ENCODE measurements at regions not wholly inside any gene's neighbourhood (a gene's known extent, or its start where the extent isn't known, plus 50 kb on each side); places are given as distances from the start of the nearest gene placed in this dataset. TPM values are rescaled to one million over a fixed set of nuclear protein-coding genes. Genes with fewer than 3 reads are reported as not detected.

GRCh38 chr2:181832015-181832414 lies 59.5 kb upstream of the ITPRID2 start:
- WGBS, 2 experiments (ENCODE audit: low coverage in 1 of 2, low lambda C conversion rate in 2 of 2, missing lambda C conversion rate in 2 of 2) = 82 to 85% methylated on average over 4 of the region's 4 CpGs

GRCh38 chr2:181836583-181836982 lies 54.9 kb upstream of the ITPRID2 start:
- H3K9me2 ChIP-seq (ENCODE audit: insufficient read depth) = no peaks in the 10 kb centered on the region; the same call in 1 of the 2 replicates
- H3F3A ChIP-seq (ENCODE audit: insufficient read depth) = no peaks in the 10 kb centered on the region
- H3K36me3 ChIP-seq (ENCODE audit: low read depth) = no peaks in the 10 kb centered on the region
- no peak overlapping the region for H3K4me2 ChIP-seq (ENCODE audit: unreplicated experiment)
- H2AFZ ChIP-seq = no peak overlapping the region
- H3K4me1 ChIP-seq (ENCODE audit: insufficient read depth) = peaks cover 7% of the 10 kb centered on the region; the same call in 1 of the 2 replicates
- in situ Hi-C loops (cut with MboI) = no loop called here
- 94 to 96% methylated on average over 2 of the region's 2 CpGs for WGBS, 2 experiments (ENCODE audit: low coverage in 1 of 2, low lambda C conversion rate in 2 of 2, missing lambda C conversion rate in 2 of 2)
- H3K9ac ChIP-seq = no peak overlapping the region
- no peak overlapping the region for H3K27ac ChIP-seq
- H4K20me1 ChIP-seq (ENCODE audit: insufficient read depth) = no peaks in the 10 kb centered on the region
- DNase-seq = no peak
- no peaks in the 10 kb centered on the region for H3K27me3 ChIP-seq (replicated peaks; ENCODE audit: insufficient read depth)
- H3K79me2 ChIP-seq (ENCODE audit: insufficient read depth) = no peaks in the 10 kb centered on the region
- TF ChIP-seq EZH2 (IDR thresholded peaks at IDR 0.05; ENCODE audit: insufficient read depth, poor library complexity, severe bottlenecking) = no peak
- no peak for TF ChIP-seq EZH2phosphoT487 (IDR thresholded peaks at IDR 0.05; ENCODE audit: insufficient read depth, low read depth)
- H3K9me3 ChIP-seq (ENCODE audit: low read depth) = no peaks in the 10 kb centered on the region
- no peak overlapping the region for H3K4me3 ChIP-seq

More at GRCh38 chr2:181832015-181832414, 59.5 kb upstream of the ITPRID2 start:
- no peak for DNase-seq
- Histone ChIP-seq H3F3A (ENCODE audit: insufficient read depth) (no peaks in the 10 kb centered on the region), H3K4me2 (ENCODE audit: unreplicated experiment) (no peak overlapping the region), H3K9me3 (ENCODE audit: low read depth) (no peaks in the 10 kb centered on the region), H3K27me3 (replicated peaks; ENCODE audit: insufficient read depth) (no peaks in the 10 kb centered on the region), H3K79me2 (ENCODE audit: insufficient read depth) (no peaks in the 10 kb centered on the region), H3K27ac (no peak overlapping the region), H3K9ac (no peak overlapping the region), H2AFZ (no peak overlapping the region), H3K4me3 (no peak overlapping the region), H3K9me2 (ENCODE audit: insufficient read depth) (no peaks in the 10 kb centered on the region; the same call in 1 of the 2 replicates), H3K4me1 (ENCODE audit: insufficient read depth) (no peaks in the 10 kb centered on the region), H3K36me3 (ENCODE audit: low read depth) (no peaks in the 10 kb centered on the region), H4K20me1 (ENCODE audit: insufficient read depth) (no peaks in the 10 kb centered on the region)
- in situ Hi-C loops (cut with MboI) = no loop called here
- TF ChIP-seq EZH2 (IDR thresholded peaks at IDR 0.05; ENCODE audit: insufficient read depth, poor library complexity, severe bottlenecking) = no peak
- TF ChIP-seq EZH2phosphoT487 (IDR thresholded peaks at IDR 0.05; ENCODE audit: insufficient read depth, low read depth) = no peak

GRCh38 chr2:181837563-181837962 lies 54.0 kb upstream of the ITPRID2 start:
- Histone ChIP-seq H3F3A (ENCODE audit: insufficient read depth) (no peaks in the 10 kb centered on the region), H3K36me3 (ENCODE audit: low read depth) (no peaks in the 10 kb centered on the region), H2AFZ (no peak overlapping the region), H3K9me2 (ENCODE audit: insufficient read depth) (no peaks in the 10 kb centered on the region; the same call in 1 of the 2 replicates), H3K9me3 (ENCODE audit: low read depth) (no peaks in the 10 kb centered on the region), H3K27me3 (replicated peaks; ENCODE audit: insufficient read depth) (no peaks in the 10 kb centered on the region), H3K4me3 (no peak overlapping the region), H3K9ac (no peak overlapping the region), H3K4me1 (ENCODE audit: insufficient read depth) (peaks cover 7% of the 10 kb centered on the region; the same call in 1 of the 2 replicates), H3K27ac (no peak overlapping the region), H3K79me2 (ENCODE audit: insufficient read depth) (no peaks in the 10 kb centered on the region), H3K4me2 (ENCODE audit: unreplicated experiment) (no peak overlapping the region), H4K20me1 (ENCODE audit: insufficient read depth) (no peaks in the 10 kb centered on the region)
- no peak for DNase-seq
- no peak for TF ChIP-seq EZH2phosphoT487 (IDR thresholded peaks at IDR 0.05; ENCODE audit: insufficient read depth, low read depth)
- no peak for TF ChIP-seq EZH2 (IDR thresholded peaks at IDR 0.05; ENCODE audit: insufficient read depth, poor library complexity, severe bottlenecking)
- in situ Hi-C loops (cut with MboI) = no loop called here
- 87 to 96% methylated on average over 2 of the region's 2 CpGs for WGBS, 2 experiments (ENCODE audit: low coverage in 1 of 2, low lambda C conversion rate in 2 of 2, missing lambda C conversion rate in 2 of 2)

GRCh38 chr2:181839811-181840210 lies 51.7 kb upstream of the ITPRID2 start:
- 88 to 100% methylated on average over 1 of the region's 1 CpG for WGBS, 2 experiments (ENCODE audit: low coverage in 1 of 2, low lambda C conversion rate in 2 of 2, missing lambda C conversion rate in 2 of 2)
- Histone ChIP-seq H3K9me3 (ENCODE audit: low read depth) (no peaks in the 10 kb centered on the region), H3K27me3 (replicated peaks; ENCODE audit: insufficient read depth) (no peaks in the 10 kb centered on the region), H3K79me2 (ENCODE audit: insufficient read depth) (no peaks in the 10 kb centered on the region), H3K36me3 (ENCODE audit: low read depth) (no peaks in the 10 kb centered on the region), H3K27ac (no peak overlapping the region), H3K9ac (no peak overlapping the region), H3K4me3 (no peak overlapping the region), H3K4me1 (ENCODE audit: insufficient read depth) (peaks cover 7% of the 10 kb centered on the region; the same call in 1 of the 2 replicates), H4K20me1 (ENCODE audit: insufficient read depth) (no peaks in the 10 kb centered on the region), H2AFZ (no peak overlapping the region), H3K4me2 (ENCODE audit: unreplicated experiment) (no peak overlapping the region), H3F3A (ENCODE audit: insufficient read depth) (no peaks in the 10 kb centered on the region), H3K9me2 (ENCODE audit: insufficient read depth) (no peaks in the 10 kb centered on the region; the same call in 1 of the 2 replicates)
- DNase-seq = no peak
- TF ChIP-seq EZH2 (IDR thresholded peaks at IDR 0.05; ENCODE audit: insufficient read depth, poor library complexity, severe bottlenecking) = no peak
- TF ChIP-seq EZH2phosphoT487 (IDR thresholded peaks at IDR 0.05; ENCODE audit: insufficient read depth, low read depth) = no peak
- in situ Hi-C loops (cut with MboI) = no loop called here

GRCh38 chr2:181841079-181841478 lies 50.5 kb upstream of the ITPRID2 start:
- DNase-seq = peak; percentile 39
- Histone ChIP-seq H3K9me2 (ENCODE audit: insufficient read depth) (no peaks in the 10 kb centered on the region; the same call in 1 of the 2 replicates), H3K4me3 (no peak overlapping the region), H3K4me2 (ENCODE audit: unreplicated experiment) (peak overlapping the region; percentile 2), H3K27ac (no peak overlapping the region), H4K20me1 (ENCODE audit: insufficient read depth) (no peaks in the 10 kb centered on the region), H3K9me3 (ENCODE audit: low read depth) (no peaks in the 10 kb centered on the region), H3K27me3 (replicated peaks; ENCODE audit: insufficient read depth) (no peaks in the 10 kb centered on the region), H3K4me1 (ENCODE audit: insufficient read depth) (peaks cover 7% of the 10 kb centered on the region; the same call in 1 of the 2 replicates), H3F3A (ENCODE audit: insufficient read depth) (no peaks in the 10 kb centered on the region), H3K79me2 (ENCODE audit: insufficient read depth) (no peaks in the 10 kb centered on the region), H3K36me3 (ENCODE audit: low read depth) (no peaks in the 10 kb centered on the region), H3K9ac (no peak overlapping the region), H2AFZ (peak overlapping the region; percentile 60)
- WGBS, 2 experiments (ENCODE audit: low coverage in 1 of 2, low lambda C conversion rate in 2 of 2, missing lambda C conversion rate in 2 of 2) = 11 to 16% methylated on average over 2 of the region's 2 CpGs
- TF ChIP-seq EZH2phosphoT487 (IDR thresholded peaks at IDR 0.05; ENCODE audit: insufficient read depth, low read depth) = no peak
- TF ChIP-seq EZH2 (IDR thresholded peaks at IDR 0.05; ENCODE audit: insufficient read depth, poor library complexity, severe bottlenecking) = no peak
- in situ Hi-C loops (cut with MboI) = no loop called here

Small RNAs in the stretch of these regions (small RNA-seq; reads per million reads assigned to genes)
- not detected for gene RNU6ATAC19P (ENCODE audit: low read depth, low replicate concordance)

All from GM23248 (cell line).